ENCODE measurements at regions not wholly inside any gene's neighbourhood (a gene's known extent, or its start where the extent isn't known, plus 50 kb on each side); places are given as distances from the start of the nearest gene placed in this dataset.
"Not testable (repeated sequence)": the region's sequence is repeated elsewhere in the genome, so short reads cannot be mapped to it uniquely, and the experiment has no call there.

DNA sequence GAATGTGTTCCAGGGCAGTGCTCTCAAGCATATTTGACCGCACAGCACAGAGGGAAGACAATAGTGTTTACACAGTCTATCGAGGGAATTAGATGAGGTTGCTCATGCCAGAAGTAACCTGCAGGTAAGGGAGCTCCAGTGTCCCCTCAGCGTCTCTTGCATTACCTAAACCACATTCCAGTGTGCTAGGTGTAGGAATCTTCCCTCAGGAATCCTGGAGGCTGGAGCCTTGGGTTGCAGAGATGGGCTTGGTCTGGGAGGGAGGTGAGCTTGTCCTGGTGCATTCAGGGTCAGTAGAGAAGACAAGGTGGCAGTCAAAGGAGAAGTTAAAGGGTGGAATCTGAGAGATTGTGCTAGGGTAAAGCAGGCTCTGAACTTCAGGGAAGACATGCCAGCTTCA is 56.3 kb downstream of the SOX14 start:
- H3K9me3 ChIP-seq (ENCODE audit: control insufficient read depth, low read length, poor library complexity, severe bottlenecking) = no peaks in the 10 kb centered on the region
- ATAC-seq (no peak), DNase-seq (no peak)
- Mint-ChIP-seq H3K4me3 (no peak overlapping the region), H3K27ac (no peak overlapping the region), H3K4me1 (no peaks in the 10 kb centered on the region), H3K27me3 (no peaks in the 10 kb centered on the region), H3K36me3 (ENCODE audit: low read depth) (no peaks in the 10 kb centered on the region)

GRCh38 chr3:137835096-137835495 is 71.0 kb downstream of the SOX14 start:
- Mint-ChIP-seq H3K27ac (no peak overlapping the region), H3K36me3 (ENCODE audit: low read depth) (no peaks in the 10 kb centered on the region), H3K4me1 (no peaks in the 10 kb centered on the region), H3K27me3 (no peaks in the 10 kb centered on the region), H3K4me3 (no peak overlapping the region)
- ATAC-seq = no peak
- no peak for DNase-seq
- H3K9me3 ChIP-seq (ENCODE audit: control insufficient read depth, low read length, poor library complexity, severe bottlenecking) = no peaks in the 10 kb centered on the region

- Mint-ChIP-seq H3K27ac (no peak overlapping the region), H3K27me3 (peaks cover 7% of the 10 kb centered on the region), H3K4me1 (no peaks in the 10 kb centered on the region), H3K36me3 (ENCODE audit: low read depth) (no peaks in the 10 kb centered on the region), H3K4me3 (no peak overlapping the region)
- H3K9me3 ChIP-seq (ENCODE audit: control insufficient read depth, low read length, poor library complexity, severe bottlenecking) = no peaks in the 10 kb centered on the region
- DNase-seq (no peak), ATAC-seq (no peak)
These were observed 81.1 kb downstream of the SOX14 start for GRCh38 chr3:137845194-137845593.

- Mint-ChIP-seq H3K4me1 (no peaks in the 10 kb centered on the region), H3K27me3 (peaks cover 7% of the 10 kb centered on the region), H3K4me3 (no peak overlapping the region), H3K36me3 (ENCODE audit: low read depth) (no peaks in the 10 kb centered on the region), H3K27ac (no peak overlapping the region)
- DNase-seq (no peak), ATAC-seq (no peak)
- no peaks in the 10 kb centered on the region for H3K9me3 ChIP-seq (ENCODE audit: control insufficient read depth, low read length, poor library complexity, severe bottlenecking)
These were observed 81.6 kb downstream of the SOX14 start for GRCh38 chr3:137845666-137846065.

GRCh38 chr3:137852391-137852830 is 88.3 kb downstream of the SOX14 start:
- H3K9me3 ChIP-seq (ENCODE audit: control insufficient read depth, low read length, poor library complexity, severe bottlenecking) = no peaks in the 10 kb centered on the region
- DNase-seq (no peak), ATAC-seq (no peak)
- H3K4me3 Mint-ChIP-seq = no peak overlapping the region
- H3K36me3 Mint-ChIP-seq (ENCODE audit: low read depth) = no peaks in the 10 kb centered on the region
- no peak overlapping the region for H3K27ac Mint-ChIP-seq
- no peaks in the 10 kb centered on the region for H3K4me1 Mint-ChIP-seq
- no peaks in the 10 kb centered on the region for H3K27me3 Mint-ChIP-seq

GRCh38 chr3:137854533-137855261 is 90.6 kb downstream of the SOX14 start:
- no peaks in the 10 kb centered on the region for H3K9me3 ChIP-seq (ENCODE audit: control insufficient read depth, low read length, poor library complexity, severe bottlenecking)
- ATAC-seq (no peak), DNase-seq (no peak)
- no peak overlapping the region for H3K4me3 Mint-ChIP-seq
- H3K27ac Mint-ChIP-seq = no peak overlapping the region
- no peaks in the 10 kb centered on the region for H3K27me3 Mint-ChIP-seq
- H3K4me1 Mint-ChIP-seq = no peaks in the 10 kb centered on the region
- no peaks in the 10 kb centered on the region for H3K36me3 Mint-ChIP-seq (ENCODE audit: low read depth)

DNA sequence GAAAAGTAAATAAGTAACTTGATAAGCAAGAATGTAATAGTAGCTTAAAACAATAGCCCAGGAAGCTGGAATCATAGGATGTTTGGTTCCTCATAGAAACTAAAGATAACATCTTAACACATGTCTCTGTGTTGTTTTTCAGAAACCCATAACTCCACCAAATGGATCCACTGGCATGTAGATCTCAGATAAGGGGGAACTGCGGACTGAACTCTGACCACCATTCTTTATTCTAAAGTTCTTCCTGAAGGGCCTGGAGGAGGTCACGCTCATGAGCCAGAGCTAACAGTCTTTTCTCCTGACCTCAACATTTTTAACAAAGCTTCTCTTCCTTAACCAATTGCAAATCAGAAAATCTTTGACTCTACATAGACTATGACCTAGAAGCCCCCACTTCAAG is 101.9 kb downstream of the SOX14 start:
- no peaks in the 10 kb centered on the region for H3K4me1 Mint-ChIP-seq
- H3K27me3 Mint-ChIP-seq = no peaks in the 10 kb centered on the region
- ATAC-seq (no peak), DNase-seq (no peak)
- no peak overlapping the region for H3K4me3 Mint-ChIP-seq
- H3K9me3 ChIP-seq (ENCODE audit: control insufficient read depth, low read length, poor library complexity, severe bottlenecking) = no peaks in the 10 kb centered on the region
- no peaks in the 10 kb centered on the region for H3K36me3 Mint-ChIP-seq (ENCODE audit: low read depth)
- H3K27ac Mint-ChIP-seq = no peak overlapping the region

- H3K36me3 Mint-ChIP-seq (ENCODE audit: low read depth) = no peaks in the 10 kb centered on the region
These were observed 102.8 kb downstream of the SOX14 start for GRCh38 chr3:137866933-137867332.

DNA sequence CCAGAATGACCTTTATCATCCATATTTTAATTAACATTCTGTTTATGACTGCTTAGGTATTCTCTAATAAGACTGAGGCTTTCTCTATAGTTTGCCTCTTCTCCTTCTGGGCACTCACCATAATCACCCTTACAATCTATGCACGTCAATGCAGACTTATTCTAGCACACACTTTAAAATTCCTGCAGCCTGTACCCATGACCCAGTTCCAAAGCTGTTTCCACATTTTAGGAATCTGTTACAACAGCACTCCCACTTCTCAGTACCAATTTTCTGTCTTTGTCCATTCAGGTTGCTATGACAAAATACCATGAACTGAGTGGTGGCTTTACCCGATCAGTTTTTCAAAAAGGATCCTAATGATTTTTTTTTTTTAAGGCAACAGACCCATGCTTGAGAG is 103.5 kb downstream of the SOX14 start:
- no peaks in the 10 kb centered on the region for H3K4me1 Mint-ChIP-seq
- no peaks in the 10 kb centered on the region for H3K36me3 Mint-ChIP-seq (ENCODE audit: low read depth)
- no peak for DNase-seq
- H3K27me3 Mint-ChIP-seq = no peaks in the 10 kb centered on the region
- H3K4me3 Mint-ChIP-seq = no peak overlapping the region
- no peak overlapping the region for H3K27ac Mint-ChIP-seq
- H3K9me3 ChIP-seq (ENCODE audit: control insufficient read depth, low read length, poor library complexity, severe bottlenecking) = no peaks in the 10 kb centered on the region
- ATAC-seq = no peak

More at GRCh38 chr3:137866933-137867332, 102.8 kb downstream of the SOX14 start:
- Mint-ChIP-seq H3K27me3 (no peaks in the 10 kb centered on the region), H3K4me3 (no peak overlapping the region), H3K4me1 (no peaks in the 10 kb centered on the region), H3K27ac (no peak overlapping the region)
- no peak for ATAC-seq
- DNase-seq = no peak
- no peaks in the 10 kb centered on the region for H3K9me3 ChIP-seq (ENCODE audit: control insufficient read depth, low read length, poor library complexity, severe bottlenecking)

GRCh38 chr3:137869022-137869421 is 104.9 kb downstream of the SOX14 start:
- H3K27ac Mint-ChIP-seq = no peak overlapping the region
- H3K27me3 Mint-ChIP-seq = no peaks in the 10 kb centered on the region
- no peaks in the 10 kb centered on the region for H3K36me3 Mint-ChIP-seq (ENCODE audit: low read depth)

GRCh38 chr3:137872589-137872988 is 108.5 kb downstream of the SOX14 start:
- not testable (repeated sequence) for H3K4me3 Mint-ChIP-seq; H3K4me1 Mint-ChIP-seq; H3K36me3 Mint-ChIP-seq (ENCODE audit: low read depth); H3K9me3 ChIP-seq (ENCODE audit: control insufficient read depth, low read length, poor library complexity, severe bottlenecking); DNase-seq; ATAC-seq; H3K27ac Mint-ChIP-seq; H3K27me3 Mint-ChIP-seq

More at GRCh38 chr3:137869022-137869421, 104.9 kb downstream of the SOX14 start:
- DNase-seq (no peak), ATAC-seq (no peak)
- Mint-ChIP-seq H3K4me1 (no peaks in the 10 kb centered on the region), H3K4me3 (no peak overlapping the region)
- H3K9me3 ChIP-seq (ENCODE audit: control insufficient read depth, low read length, poor library complexity, severe bottlenecking) = no peaks in the 10 kb centered on the region

DNA sequence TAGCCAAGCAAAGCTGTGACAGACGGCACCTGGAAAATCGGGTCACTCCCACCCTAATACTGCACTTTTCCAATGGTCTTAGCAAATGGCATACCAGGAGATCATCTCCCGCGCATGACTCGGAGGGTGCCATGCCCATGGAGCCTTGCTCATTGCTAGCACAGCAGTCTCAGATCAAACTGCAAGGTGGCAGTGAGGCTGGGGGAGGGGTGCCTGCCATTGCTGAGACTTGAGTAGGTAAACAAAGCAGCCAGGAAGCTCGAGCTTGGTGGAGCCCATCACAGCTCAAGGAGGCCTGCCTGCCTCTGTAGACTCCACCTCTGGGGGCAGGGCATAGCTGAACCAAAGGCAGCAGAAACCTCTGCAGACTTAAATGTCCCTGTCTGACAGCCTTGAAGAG is 113.1 kb upstream of the CLDN18 start:
- H3K4me1 Mint-ChIP-seq; DNase-seq; H3K9me3 ChIP-seq (ENCODE audit: control insufficient read depth, low read length, poor library complexity, severe bottlenecking); H3K27ac Mint-ChIP-seq; ATAC-seq; H3K27me3 Mint-ChIP-seq; H3K4me3 Mint-ChIP-seq; H3K36me3 Mint-ChIP-seq (ENCODE audit: low read depth): not testable (repeated sequence)

GRCh38 chr3:137906985-137907649 is 102.8 kb upstream of the CLDN18 start:
- Mint-ChIP-seq H3K4me3 (no peak overlapping the region), H3K36me3 (ENCODE audit: low read depth) (no peaks in the 10 kb centered on the region)
- DNase-seq = no peak

DNA sequence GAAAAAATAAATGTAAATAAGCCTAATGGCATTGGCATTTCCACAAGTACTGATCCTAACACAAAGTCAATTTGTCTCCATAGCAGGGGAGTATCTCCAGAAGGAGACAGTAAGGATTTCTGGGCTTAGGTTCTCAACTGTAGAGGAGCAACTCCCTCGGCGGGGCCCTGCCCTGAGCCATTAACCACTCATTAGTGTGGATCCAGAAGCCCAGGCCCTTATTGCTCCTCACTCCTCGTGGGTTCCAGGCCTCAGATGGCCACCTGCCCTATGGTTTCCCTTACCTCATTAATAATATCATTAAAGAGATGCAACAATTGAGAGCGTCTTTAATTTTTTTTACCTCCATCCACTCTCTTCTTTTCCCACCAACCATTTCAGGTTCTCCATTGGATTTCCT is 85.3 kb upstream of the CLDN18 start:
- Mint-ChIP-seq H3K27ac (no peak overlapping the region), H3K4me1 (no peaks in the 10 kb centered on the region), H3K36me3 (ENCODE audit: low read depth) (no peaks in the 10 kb centered on the region), H3K4me3 (no peak overlapping the region), H3K27me3 (peaks cover 16% of the 10 kb centered on the region)
- ATAC-seq (no peak), DNase-seq (no peak)
- no peaks in the 10 kb centered on the region for H3K9me3 ChIP-seq (ENCODE audit: control insufficient read depth, low read length, poor library complexity, severe bottlenecking)

More at GRCh38 chr3:137906985-137907649, 102.8 kb upstream of the CLDN18 start:
- H3K4me1 Mint-ChIP-seq = no peaks in the 10 kb centered on the region
- H3K27me3 Mint-ChIP-seq = no peaks in the 10 kb centered on the region
- no peak overlapping the region for H3K27ac Mint-ChIP-seq
- no peaks in the 10 kb centered on the region for H3K9me3 ChIP-seq (ENCODE audit: control insufficient read depth, low read length, poor library complexity, severe bottlenecking)
- no peak for ATAC-seq
